ENCODE measurements at regions not wholly inside any gene's neighbourhood (a gene's known extent, or its start where the extent isn't known, plus 50 kb on each side); places are given as distances from the start of the nearest gene placed in this dataset.
"Not testable (repeated sequence)": the region's sequence is repeated elsewhere in the genome, so short reads cannot be mapped to it uniquely, and the experiment has no call there.

DNA sequence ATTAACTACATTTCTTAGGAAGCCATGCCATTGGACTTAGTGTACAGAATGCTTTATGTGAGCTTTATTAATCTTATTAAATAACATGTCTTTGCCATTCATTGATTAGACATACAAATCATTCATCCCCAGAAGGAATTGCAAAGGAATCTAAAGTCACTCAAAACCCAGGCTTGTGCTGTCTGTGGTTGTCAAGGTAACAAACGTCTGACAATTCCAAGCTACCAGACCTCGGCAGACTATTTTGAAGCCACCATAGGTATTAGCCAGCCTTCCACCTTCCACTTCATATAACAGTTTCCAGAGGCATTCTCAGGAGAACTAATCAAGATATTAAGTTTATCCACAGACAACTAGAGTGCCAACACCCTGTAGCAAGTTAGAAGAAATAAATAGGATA, 135.2 kb upstream of the TUSC1 start:
- H3K9me3 ChIP-seq = no peaks in the 10 kb centered on the region
- H3K27me3 ChIP-seq = no peaks in the 10 kb centered on the region
- no peaks in the 10 kb centered on the region for H3K36me3 ChIP-seq (ENCODE audit: low read depth, missing control alignments)
- intact Hi-C loops (cut with DNase I; ENCODE audit: low total_unique reads) = no loop called here
- no peaks in the 10 kb centered on the region for H3K4me1 ChIP-seq
- WGBS, 2 donors = 38 to 42% methylated on average over 2 of the region's 2 CpGs
- TF ChIP-seq, protein P1, sequence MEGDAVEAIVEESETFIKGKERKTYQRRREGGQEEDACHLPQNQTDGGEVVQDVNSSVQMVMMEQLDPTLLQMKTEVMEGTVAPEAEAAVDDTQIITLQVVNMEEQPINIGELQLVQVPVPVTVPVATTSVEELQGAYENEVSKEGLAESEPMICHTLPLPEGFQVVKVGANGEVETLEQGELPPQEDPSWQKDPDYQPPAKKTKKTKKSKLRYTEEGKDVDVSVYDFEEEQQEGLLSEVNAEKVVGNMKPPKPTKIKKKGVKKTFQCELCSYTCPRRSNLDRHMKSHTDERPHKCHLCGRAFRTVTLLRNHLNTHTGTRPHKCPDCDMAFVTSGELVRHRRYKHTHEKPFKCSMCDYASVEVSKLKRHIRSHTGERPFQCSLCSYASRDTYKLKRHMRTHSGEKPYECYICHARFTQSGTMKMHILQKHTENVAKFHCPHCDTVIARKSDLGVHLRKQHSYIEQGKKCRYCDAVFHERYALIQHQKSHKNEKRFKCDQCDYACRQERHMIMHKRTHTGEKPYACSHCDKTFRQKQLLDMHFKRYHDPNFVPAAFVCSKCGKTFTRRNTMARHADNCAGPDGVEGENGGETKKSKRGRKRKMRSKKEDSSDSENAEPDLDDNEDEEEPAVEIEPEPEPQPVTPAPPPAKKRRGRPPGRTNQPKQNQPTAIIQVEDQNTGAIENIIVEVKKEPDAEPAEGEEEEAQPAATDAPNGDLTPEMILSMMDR (IDR thresholded peaks at IDR 0.05) = no peak
- no peak for TF ChIP-seq POLR2A (IDR thresholded peaks at IDR 0.05)
- H3K4me3 ChIP-seq = no peak overlapping the region
- no peak for DNase-seq
- H3K27ac ChIP-seq = no peak overlapping the region

DNA sequence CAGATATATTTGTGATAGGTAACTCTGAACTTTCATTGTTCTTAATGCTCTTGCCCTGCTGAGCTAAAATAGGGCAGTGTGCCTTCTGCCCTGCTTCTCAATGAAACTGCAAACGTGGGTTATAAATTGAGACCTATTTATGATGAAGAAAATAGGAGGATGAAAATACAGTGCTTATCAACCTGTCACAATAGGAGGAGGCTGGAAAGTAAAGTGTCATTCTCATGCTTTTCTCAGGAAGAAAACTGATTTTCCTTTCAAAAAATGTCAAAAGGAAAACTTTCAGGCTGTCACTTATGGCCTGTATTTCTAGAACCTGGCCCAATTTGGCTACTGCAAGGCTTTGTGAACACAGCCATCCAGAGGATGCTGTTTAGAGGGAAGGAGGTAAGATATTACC, 130.3 kb upstream of the TUSC1 start:
- Histone ChIP-seq H3K4me1 (no peaks in the 10 kb centered on the region), H3K36me3 (ENCODE audit: low read depth, missing control alignments) (no peaks in the 10 kb centered on the region), H3K27me3 (no peaks in the 10 kb centered on the region), H3K27ac (no peak overlapping the region), H3K9me3 (no peaks in the 10 kb centered on the region), H3K4me3 (no peak overlapping the region)
- intact Hi-C loops (cut with DNase I; ENCODE audit: low total_unique reads) = no loop called here
- 68 to 89% methylated on average over 1 of the region's 1 CpG for WGBS, 2 donors
- no peak for TF ChIP-seq POLR2A (IDR thresholded peaks at IDR 0.05)
- TF ChIP-seq, protein P1 (IDR thresholded peaks at IDR 0.05) = no peak
- no peak for DNase-seq

DNA sequence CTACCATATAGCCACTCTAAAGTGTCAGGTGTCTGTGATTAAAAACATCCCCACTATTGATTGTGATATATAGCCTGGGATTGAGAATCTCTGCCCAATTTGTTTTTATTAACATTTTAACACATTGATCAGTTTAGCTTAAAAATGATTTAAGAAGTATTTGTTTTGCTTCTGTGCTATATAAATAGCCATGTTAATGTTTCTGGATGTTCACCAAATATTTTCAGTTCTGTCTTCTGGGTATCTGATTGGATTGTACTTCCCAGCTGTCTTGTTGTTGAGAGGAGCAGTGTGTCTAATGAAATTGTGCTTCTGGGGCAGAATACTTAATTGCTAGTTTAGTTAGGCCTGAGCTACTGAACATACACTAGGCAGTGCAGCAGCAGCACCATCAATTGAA, 126.6 kb upstream of the TUSC1 start:
- no peak for DNase-seq
- H3K27ac ChIP-seq = no peak overlapping the region
- intact Hi-C loops (cut with DNase I; ENCODE audit: low total_unique reads) = no loop called here

DNA sequence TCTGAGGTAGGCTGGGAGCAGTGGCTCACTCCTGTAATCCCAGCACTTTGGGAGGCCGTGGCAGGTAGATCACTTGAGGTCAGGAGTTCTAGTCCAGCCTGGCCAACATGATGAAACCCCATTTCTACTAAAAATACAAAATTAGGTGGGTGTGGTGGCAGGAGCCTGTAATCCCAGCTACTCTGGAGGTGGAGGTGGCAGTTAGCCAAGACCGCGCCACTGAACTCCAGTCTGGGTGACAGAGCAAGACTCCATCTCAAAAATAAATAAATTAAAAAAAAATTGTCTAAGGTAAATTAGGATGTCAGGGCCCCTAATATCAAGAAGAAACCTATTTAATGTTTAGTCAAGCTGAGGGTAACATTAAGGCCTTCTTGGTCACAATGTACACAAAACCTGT, 123.7 kb upstream of the TUSC1 start:
- H3K27me3 ChIP-seq; H3K4me3 ChIP-seq; H3K36me3 ChIP-seq (ENCODE audit: low read depth, missing control alignments); H3K4me1 ChIP-seq; DNase-seq; H3K27ac ChIP-seq; H3K9me3 ChIP-seq; intact Hi-C loops (cut with DNase I; ENCODE audit: low total_unique reads): not testable (repeated sequence)
- 93% methylated on average over 3 of the region's 3 CpGs for WGBS, 2 donors

More for the DNA sequence above, 126.6 kb upstream of the TUSC1 start:
- Histone ChIP-seq H3K9me3 (no peaks in the 10 kb centered on the region), H3K4me1 (no peaks in the 10 kb centered on the region), H3K36me3 (ENCODE audit: low read depth, missing control alignments) (no peaks in the 10 kb centered on the region), H3K4me3 (no peak overlapping the region), H3K27me3 (no peaks in the 10 kb centered on the region)
- TF ChIP-seq, protein P1 (IDR thresholded peaks at IDR 0.05) = no peak
- no peak for TF ChIP-seq POLR2A (IDR thresholded peaks at IDR 0.05)

DNA sequence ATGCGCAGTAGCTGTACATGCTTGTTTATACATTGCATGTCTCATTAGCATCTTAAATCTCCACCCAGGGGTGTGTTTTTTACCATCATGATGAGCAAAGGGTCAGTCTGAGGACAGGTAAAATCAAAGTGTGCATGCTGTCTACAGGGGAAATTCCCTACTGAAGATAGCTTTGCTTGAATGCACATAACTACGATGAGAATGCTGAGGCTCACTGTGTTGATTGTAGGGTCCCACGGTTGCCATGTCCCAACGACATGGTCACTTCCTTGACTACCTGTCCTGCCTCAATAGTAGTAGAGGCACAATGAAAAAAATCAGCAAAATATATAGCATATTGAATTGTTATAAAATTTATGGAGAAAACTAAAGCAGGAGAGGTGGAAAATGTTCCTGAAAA, 95.6 kb upstream of the TUSC1 start:
- H3K27ac ChIP-seq = no peak overlapping the region
- DNase-seq = no peak
- WGBS, 2 donors = 70 to 75% methylated on average over 4 of the region's 4 CpGs
- H3K27me3 ChIP-seq = no peaks in the 10 kb centered on the region
- no peaks in the 10 kb centered on the region for H3K4me1 ChIP-seq
- no peaks in the 10 kb centered on the region for H3K9me3 ChIP-seq
- H3K36me3 ChIP-seq (ENCODE audit: low read depth, missing control alignments) = no peaks in the 10 kb centered on the region
- no peak for TF ChIP-seq POLR2A (IDR thresholded peaks at IDR 0.05)
- TF ChIP-seq, protein P1 (IDR thresholded peaks at IDR 0.05) = no peak
- no peak overlapping the region for H3K4me3 ChIP-seq
- intact Hi-C loops (cut with DNase I; ENCODE audit: low total_unique reads) = no loop called here

Measured in testis (tissue), 2 donors.